ENCODE measurements at regions not wholly inside any gene's neighbourhood (a gene's known extent, or its start where the extent isn't known, plus 50 kb on each side); places are given as distances from the start of the nearest gene placed in this dataset.

GRCh38 chr10:2128991-2129390 is 391.7 kb upstream of the ADARB2 start:
- peaks cover 6% of the 10 kb centered on the region for H3K27me3 Mint-ChIP-seq
- H3K9me3 Mint-ChIP-seq = no peaks in the 10 kb centered on the region
- ATAC-seq (ENCODE audit: low read depth) (no peak), DNase-seq (ENCODE audit: low spot score in 2 of 2) (no peak)
- no peak overlapping the region for H3K4me3 Mint-ChIP-seq
- H3K4me1 Mint-ChIP-seq = no peaks in the 10 kb centered on the region
- H3K36me3 Mint-ChIP-seq = no peaks in the 10 kb centered on the region
- H3K27ac Mint-ChIP-seq = no peak overlapping the region

DNA sequence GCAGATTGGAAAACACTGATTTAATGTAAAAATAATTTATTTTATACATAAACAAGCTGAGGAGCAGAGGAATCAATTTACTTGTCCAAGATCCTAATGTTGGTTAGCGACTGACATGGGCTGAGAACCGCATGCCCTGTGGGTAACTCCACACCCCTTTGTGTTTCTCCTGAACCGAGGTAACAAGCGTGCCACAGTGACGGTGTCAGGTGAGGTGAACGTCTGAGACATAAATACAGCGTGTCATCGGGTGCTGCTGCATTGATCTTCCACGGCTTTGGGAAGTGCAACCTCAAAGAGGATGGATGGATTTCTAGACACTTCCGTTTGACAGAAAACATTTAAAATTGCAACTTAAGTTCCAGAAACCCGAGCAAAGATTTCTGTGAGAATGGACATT is 386.8 kb upstream of the ADARB2 start:
- Mint-ChIP-seq H3K9me3 (no peaks in the 10 kb centered on the region), H3K27ac (no peak overlapping the region), H3K36me3 (no peaks in the 10 kb centered on the region), H3K4me1 (no peaks in the 10 kb centered on the region), H3K27me3 (peaks cover 6% of the 10 kb centered on the region), H3K4me3 (no peak overlapping the region)
- ATAC-seq (ENCODE audit: low read depth) = no peak
- no peak for DNase-seq (ENCODE audit: low spot score in 2 of 2)

GRCh38 chr10:2122431-2123124 is 385.3 kb upstream of the ADARB2 start:
- Mint-ChIP-seq H3K27ac (no peak overlapping the region), H3K4me1 (no peaks in the 10 kb centered on the region), H3K27me3 (peaks cover 5% of the 10 kb centered on the region), H3K36me3 (no peaks in the 10 kb centered on the region), H3K9me3 (no peaks in the 10 kb centered on the region), H3K4me3 (no peak overlapping the region)
- no peak for DNase-seq (ENCODE audit: low spot score in 2 of 2)
- ATAC-seq (ENCODE audit: low read depth) = no peak

GRCh38 chr10:2121929-2122328 is 384.6 kb upstream of the ADARB2 start:
- no peak for ATAC-seq (ENCODE audit: low read depth)

GRCh38 chr10:2121315-2121714 is 384.0 kb upstream of the ADARB2 start:
- no peak overlapping the region for H3K27ac Mint-ChIP-seq
- DNase-seq (ENCODE audit: low spot score in 2 of 2) = no peak
- no peak for ATAC-seq (ENCODE audit: low read depth)
- peaks cover 2% of the 10 kb centered on the region for H3K9me3 Mint-ChIP-seq
- H3K27me3 Mint-ChIP-seq = peaks cover 10% of the 10 kb centered on the region
- no peaks in the 10 kb centered on the region for H3K36me3 Mint-ChIP-seq
- H3K4me3 Mint-ChIP-seq = no peak overlapping the region
- no peaks in the 10 kb centered on the region for H3K4me1 Mint-ChIP-seq

More at GRCh38 chr10:2121929-2122328, 384.6 kb upstream of the ADARB2 start:
- Mint-ChIP-seq H3K27me3 (peaks cover 9% of the 10 kb centered on the region), H3K27ac (no peak overlapping the region), H3K4me3 (no peak overlapping the region), H3K36me3 (no peaks in the 10 kb centered on the region), H3K9me3 (peaks cover under 1% of the 10 kb centered on the region), H3K4me1 (no peaks in the 10 kb centered on the region)
- no peak for DNase-seq (ENCODE audit: low spot score in 2 of 2)

- Mint-ChIP-seq H3K4me1 (no peaks in the 10 kb centered on the region), H3K9me3 (peaks cover 2% of the 10 kb centered on the region), H3K4me3 (no peak overlapping the region), H3K27ac (no peak overlapping the region), H3K27me3 (peaks cover 10% of the 10 kb centered on the region), H3K36me3 (no peaks in the 10 kb centered on the region)
- DNase-seq (ENCODE audit: low spot score in 2 of 2) (no peak), ATAC-seq (ENCODE audit: low read depth) (no peak)
Measured at GRCh38 chr10:2120746-2121145, 383.4 kb upstream of the ADARB2 start.

DNA sequence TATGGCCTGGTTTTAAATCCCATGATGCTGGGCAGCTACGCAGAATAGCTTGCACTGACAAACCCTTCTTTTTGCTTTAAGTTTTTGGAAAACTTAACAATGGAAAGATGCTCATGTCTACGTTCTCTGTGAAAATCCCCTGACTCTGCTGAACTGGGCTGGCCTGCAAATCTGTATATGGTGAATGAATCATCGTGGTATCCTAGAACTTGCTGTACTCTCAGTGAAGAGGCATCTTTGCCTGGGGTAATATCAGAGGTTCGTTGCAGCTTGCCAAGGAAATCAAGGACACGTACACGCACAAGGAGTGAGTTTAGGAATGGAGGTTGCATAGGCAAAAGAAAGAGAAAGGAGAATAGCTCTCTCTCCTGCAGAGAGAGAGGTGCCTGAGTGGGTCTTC is 382.0 kb upstream of the ADARB2 start:
- Mint-ChIP-seq H3K27ac (no peak overlapping the region), H3K4me3 (no peak overlapping the region), H3K9me3 (peaks cover 2% of the 10 kb centered on the region), H3K4me1 (no peaks in the 10 kb centered on the region), H3K36me3 (no peaks in the 10 kb centered on the region), H3K27me3 (peaks cover 12% of the 10 kb centered on the region)
- DNase-seq (ENCODE audit: low spot score in 2 of 2) (no peak), ATAC-seq (ENCODE audit: low read depth) (no peak)

GRCh38 chr10:2118201-2118600 is 380.9 kb upstream of the ADARB2 start:
- Mint-ChIP-seq H3K4me3 (no peak overlapping the region), H3K36me3 (no peaks in the 10 kb centered on the region), H3K9me3 (peaks cover 2% of the 10 kb centered on the region), H3K27ac (no peak overlapping the region), H3K27me3 (peaks cover 12% of the 10 kb centered on the region), H3K4me1 (no peaks in the 10 kb centered on the region)
- DNase-seq (ENCODE audit: low spot score in 2 of 2) (no peak), ATAC-seq (ENCODE audit: low read depth) (no peak)

- no peak overlapping the region for H3K4me3 Mint-ChIP-seq
- DNase-seq (ENCODE audit: low spot score in 2 of 2) (no peak), ATAC-seq (ENCODE audit: low read depth) (no peak)
- H3K4me1 Mint-ChIP-seq = no peaks in the 10 kb centered on the region
- H3K27ac Mint-ChIP-seq = no peak overlapping the region
- H3K36me3 Mint-ChIP-seq = no peaks in the 10 kb centered on the region
- H3K9me3 Mint-ChIP-seq = peaks cover 2% of the 10 kb centered on the region
- peaks cover 12% of the 10 kb centered on the region for H3K27me3 Mint-ChIP-seq
Measured at GRCh38 chr10:2117641-2118040, 380.3 kb upstream of the ADARB2 start.

DNA sequence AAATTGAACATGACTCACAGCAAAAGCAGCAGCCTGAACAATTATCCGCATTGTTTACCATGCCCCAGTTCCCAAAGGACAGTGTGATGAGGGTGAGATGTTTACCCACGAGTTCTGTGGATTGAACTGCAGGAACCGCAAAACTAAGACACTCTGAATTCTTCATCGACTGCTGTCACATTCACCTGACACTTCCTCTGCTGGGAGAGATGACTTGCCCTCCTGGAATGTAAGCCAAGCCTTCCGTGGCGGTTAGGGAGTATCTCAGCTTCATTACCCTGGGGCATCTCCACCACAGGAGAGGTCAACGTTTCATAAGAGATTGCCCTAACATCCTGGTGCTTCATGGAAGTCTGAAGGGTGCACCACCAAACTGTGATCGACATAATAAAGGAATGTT is 374.6 kb upstream of the ADARB2 start:
- DNase-seq (ENCODE audit: low spot score in 2 of 2) (no peak), ATAC-seq (ENCODE audit: low read depth) (no peak)
- Mint-ChIP-seq H3K4me3 (no peak overlapping the region), H3K36me3 (no peaks in the 10 kb centered on the region), H3K4me1 (no peaks in the 10 kb centered on the region), H3K27ac (no peak overlapping the region), H3K27me3 (peaks cover 5% of the 10 kb centered on the region), H3K9me3 (peaks cover 2% of the 10 kb centered on the region)

DNA sequence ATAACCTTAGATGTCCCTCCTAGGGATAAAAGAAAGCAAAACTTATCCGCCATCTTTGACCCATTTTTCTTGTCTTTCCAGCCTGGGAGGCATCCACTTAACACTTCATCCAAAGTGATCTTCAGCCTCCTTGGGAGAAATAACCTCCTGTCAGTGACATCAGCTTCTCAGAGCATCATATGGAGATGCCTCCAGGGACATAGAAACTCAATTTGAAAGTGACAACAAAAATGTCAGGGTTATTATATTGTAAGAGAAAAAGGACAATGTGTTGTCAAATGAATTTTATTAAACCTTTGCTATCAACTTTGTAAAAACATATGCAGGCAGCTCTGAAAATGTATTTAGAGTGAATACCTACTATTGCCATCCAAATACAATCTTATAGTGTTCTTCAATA is 371.2 kb upstream of the ADARB2 start:
- no peaks in the 10 kb centered on the region for H3K36me3 Mint-ChIP-seq
- no peaks in the 10 kb centered on the region for H3K9me3 Mint-ChIP-seq
- DNase-seq (ENCODE audit: low spot score in 2 of 2) = no peak
- no peaks in the 10 kb centered on the region for H3K4me1 Mint-ChIP-seq
- H3K27me3 Mint-ChIP-seq = peaks cover 2% of the 10 kb centered on the region
- no peak overlapping the region for H3K27ac Mint-ChIP-seq
- no peak overlapping the region for H3K4me3 Mint-ChIP-seq
- ATAC-seq (ENCODE audit: low read depth) = no peak

DNA sequence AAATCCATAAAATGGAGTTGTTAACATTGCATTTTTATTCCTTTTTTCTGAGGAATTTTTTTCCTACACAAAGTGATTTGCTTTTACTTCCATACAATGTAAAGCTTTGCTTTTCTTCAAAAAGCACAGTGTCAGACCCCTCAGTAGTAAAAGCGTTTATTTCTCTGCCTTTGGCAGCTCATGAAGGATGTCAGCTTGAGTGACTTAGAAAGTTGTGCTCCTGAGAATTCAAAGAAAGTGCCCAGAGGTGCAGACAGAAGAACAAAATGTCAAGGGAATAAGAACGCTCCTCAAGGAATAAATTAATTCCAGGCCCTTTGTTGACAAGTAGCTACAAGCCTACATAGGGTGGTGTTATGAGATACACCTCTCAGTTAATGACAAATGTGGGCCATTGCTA is 369.3 kb upstream of the ADARB2 start:
- H3K9me3 Mint-ChIP-seq = no peaks in the 10 kb centered on the region
- H3K27ac Mint-ChIP-seq = no peak overlapping the region
- ATAC-seq (ENCODE audit: low read depth) = no peak

GRCh38 chr10:2099321-2099720 is 362.0 kb upstream of the ADARB2 start:
- Mint-ChIP-seq H3K36me3 (no peaks in the 10 kb centered on the region), H3K27ac (no peak overlapping the region)
- no peak for ATAC-seq (ENCODE audit: low read depth)

More for the DNA sequence above, 369.3 kb upstream of the ADARB2 start:
- Mint-ChIP-seq H3K4me3 (no peak overlapping the region), H3K36me3 (no peaks in the 10 kb centered on the region), H3K27me3 (peaks cover under 1% of the 10 kb centered on the region), H3K4me1 (no peaks in the 10 kb centered on the region)
- no peak for DNase-seq (ENCODE audit: low spot score in 2 of 2)

GRCh38 chr10:2097937-2098336 is 360.6 kb upstream of the ADARB2 start:
- H3K27me3 Mint-ChIP-seq = peaks cover 1% of the 10 kb centered on the region
- no peaks in the 10 kb centered on the region for H3K4me1 Mint-ChIP-seq
- ATAC-seq (ENCODE audit: low read depth) (no peak), DNase-seq (ENCODE audit: low spot score in 2 of 2) (no peak)
- H3K9me3 Mint-ChIP-seq = no peaks in the 10 kb centered on the region
- no peak overlapping the region for H3K27ac Mint-ChIP-seq
- no peaks in the 10 kb centered on the region for H3K36me3 Mint-ChIP-seq
- no peak overlapping the region for H3K4me3 Mint-ChIP-seq

More at GRCh38 chr10:2099321-2099720, 362.0 kb upstream of the ADARB2 start:
- no peaks in the 10 kb centered on the region for H3K9me3 Mint-ChIP-seq
- H3K4me1 Mint-ChIP-seq = no peaks in the 10 kb centered on the region
- DNase-seq (ENCODE audit: low spot score in 2 of 2) = no peak
- peaks cover 1% of the 10 kb centered on the region for H3K27me3 Mint-ChIP-seq
- no peak overlapping the region for H3K4me3 Mint-ChIP-seq

GRCh38 chr10:2094171-2094570 is 356.8 kb upstream of the ADARB2 start:
- ATAC-seq (ENCODE audit: low read depth) (no peak), DNase-seq (ENCODE audit: low spot score in 2 of 2) (no peak)
- H3K9me3 Mint-ChIP-seq = no peaks in the 10 kb centered on the region
- H3K27me3 Mint-ChIP-seq = peaks cover under 1% of the 10 kb centered on the region
- H3K36me3 Mint-ChIP-seq = no peaks in the 10 kb centered on the region
- H3K4me3 Mint-ChIP-seq = no peak overlapping the region
- no peaks in the 10 kb centered on the region for H3K4me1 Mint-ChIP-seq
- no peak overlapping the region for H3K27ac Mint-ChIP-seq

All from memory B cell (primary cell).